B cell (primary cell): ENCODE measurements at regions not wholly inside any gene's neighbourhood (a gene's known extent, or its start where the extent isn't known, plus 50 kb on each side); places are given as distances from the start of the nearest gene placed in this dataset.

Source experiments
- CTCF ChIP-seq: fragments of 200-600 bp; IDR thresholded peaks from one replicate; pipeline ENCODE4 v1.8.0; 2022; ENCODE audit warnings: antibody characterized with exemption, mild to moderate bottlenecking
- EZH2 ChIP-seq: IDR thresholded peaks from 2 replicates; pipeline ENCODE4 v1.6.1; 2012; ENCODE audit warnings: borderline replicate concordance, low read depth, mild to moderate bottlenecking, moderate library complexity, low read length; ENCODE audit not compliant: insufficient read depth, poor library complexity, severe bottlenecking

DNA sequence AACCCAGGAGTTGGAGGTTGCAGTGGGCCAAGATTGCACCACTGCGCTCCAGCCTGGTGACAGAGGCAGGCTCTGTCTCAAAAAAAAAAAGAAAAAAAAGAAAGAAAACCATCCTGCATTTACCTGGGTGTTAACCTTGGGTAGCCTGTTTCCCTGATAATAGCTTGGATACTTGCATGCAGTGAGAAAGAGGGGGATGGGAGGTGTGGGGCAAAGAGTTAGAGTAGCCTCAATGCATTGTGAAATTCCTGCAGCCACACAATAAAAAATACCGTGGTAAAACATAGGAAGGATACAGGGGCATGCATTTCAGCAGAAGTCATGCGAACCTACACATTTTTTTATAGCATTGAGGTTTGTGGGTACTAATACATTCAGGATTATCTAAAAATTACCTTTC is 76.6 kb upstream of the ZNF516 start:
- TF ChIP-seq CTCF (no peak), EZH2 (no peak)
